SK-N-SH (cell line): ENCODE measurements at regions not wholly inside any gene's neighbourhood (a gene's known extent, or its start where the extent isn't known, plus 50 kb on each side); places are given as distances from the start of the nearest gene placed in this dataset.

Experiments used
- CTCF ChIA-PET: fragments of 300-600, 350-600 bp; formaldehyde crosslinking; extraction: SDS; loops from one replicate; lab custom pipeline; 2021; lab: Yijun Ruan, JAX
- POLR2A ChIA-PET: fragments of 350-600 bp; sonication (Branson Sonifier 250); formaldehyde crosslinking; extraction: SDS; loops from one replicate; lab custom pipeline; 2020; ENCODE audit warnings: antibody characterized with exemption, inconsistent platforms; lab: Yijun Ruan, JAX
- DNase-seq: peaks from one replicate; pipeline ENCODE4 v3.0.0; 2012
- H2AFZ ChIP-seq: fragments of 200-600 bp; sonication (generic); 2 replicates; pipeline ENCODE4 v1.8.1; 2016; ENCODE audit warnings: antibody characterized with exemption, mild to moderate bottlenecking, low read depth
- H3F3A ChIP-seq: fragments of 200-600 bp; sonication (generic); replicated peaks from 2 replicates; pipeline ENCODE3; 2016; ENCODE audit warnings: antibody characterized with exemption, mild to moderate bottlenecking; ENCODE audit not compliant: insufficient read depth
- H3K27ac ChIP-seq, 2 experiments: fragments of 200-500 bp in 1 of 2; fragments of 200-600 bp in 1 of 2; sonication (Bioruptor generic) in 1 of 2; sonication (generic), shearing (Covaris generic) in 1 of 2; 2 replicates each; pipeline versions ENCODE4 v1.5.1 to v1.6.1; 2014 to 2016; ENCODE audit warnings: low read depth in 2 of 2, inconsistent platforms in 1 of 2, low read length in 1 of 2, mild to moderate bottlenecking in 1 of 2, mixed read lengths in 1 of 2
- H3K27me3 ChIP-seq: fragments of 200-600 bp; sonication (generic), shearing (Covaris generic); 2 replicates; pipeline ENCODE4 v1.6.1; 2016; ENCODE audit warnings: mixed run types; ENCODE audit not compliant: insufficient read depth
- H3K36me3 ChIP-seq, 2 experiments: fragments of 200-500 bp in 1 of 2; fragments of 200-600 bp in 1 of 2; sonication (Bioruptor generic) in 1 of 2; sonication (generic) in 1 of 2; replicated peaks in 1 of 2; 2 replicates each; pipeline versions ENCODE3 to v1.5.1; 2014 to 2016; ENCODE audit warnings: low read length in 1 of 2, mild to moderate bottlenecking in 1 of 2; ENCODE audit not compliant: insufficient read depth in 2 of 2, control insufficient read depth in 1 of 2
- H3K4me1 ChIP-seq, 2 experiments: fragments of 200-500 bp in 1 of 2; fragments of 200-600 bp in 1 of 2; sonication (Bioruptor generic) in 1 of 2; sonication (generic), shearing (Covaris generic) in 1 of 2; 2 replicates each; pipeline versions ENCODE4 v1.5.1 to v1.6.1; 2014 to 2016; ENCODE audit warnings: low read depth in 1 of 2, low read length in 1 of 2, mixed run types in 1 of 2; ENCODE audit not compliant: insufficient read depth in 2 of 2, control insufficient read depth in 1 of 2
- H3K4me2 ChIP-seq: fragments of 200-600 bp; sonication (generic), shearing (Covaris generic); 2 replicates; pipeline ENCODE4 v1.6.1; 2017; ENCODE audit warnings: mixed run types
- H3K4me3 ChIP-seq, 2 experiments: fragments of 200-500 bp in 1 of 2; fragments of 200-600 bp in 1 of 2; sonication (Bioruptor generic) in 1 of 2; sonication (generic), shearing (Covaris generic) in 1 of 2; 2 replicates each; pipeline versions ENCODE4 v1.5.1 to v1.8.1; 2014 to 2016; ENCODE audit warnings: low read depth in 2 of 2, inconsistent platforms in 1 of 2, low read length in 1 of 2, mild to moderate bottlenecking in 1 of 2, mixed read lengths in 1 of 2, moderate library complexity in 1 of 2
- H3K79me2 ChIP-seq: fragments of 200-600 bp; sonication (generic); 2 replicates; pipeline ENCODE4 v1.8.1; 2017; ENCODE audit warnings: mild to moderate bottlenecking; ENCODE audit not compliant: insufficient read depth
- H3K9ac ChIP-seq: fragments of 200-600 bp; sonication (generic); 2 replicates; pipeline ENCODE4 v1.6.1; 2017; ENCODE audit warnings: mixed run types
- H3K9me2 ChIP-seq: fragments of 200-600 bp; sonication (generic); 2 replicates; pipeline ENCODE4 v1.6.1; 2017; ENCODE audit warnings: mixed run types
- H3K9me3 ChIP-seq: fragments of 200-600 bp; sonication (generic); 2 replicates; pipeline ENCODE4 v1.6.1; 2017; ENCODE audit warnings: mixed run types, mild to moderate bottlenecking, moderate library complexity
- H4K20me1 ChIP-seq: fragments of 200-600 bp; sonication (generic); 2 replicates; pipeline ENCODE4 v1.6.1; 2017; ENCODE audit warnings: mild to moderate bottlenecking, mixed run types; ENCODE audit not compliant: insufficient read depth
- CHD2 ChIP-seq: fragments of 150-350 bp; IDR thresholded peaks from 2 replicates; pipeline ENCODE4 v1.6.1; 2018; ENCODE audit warnings: low read length; ENCODE audit not compliant: partially characterized antibody
- ELF1 ChIP-seq: IDR thresholded peaks from 2 replicates; pipeline ENCODE4 v1.4.0; 2012
- EP300 ChIP-seq, 2 experiments: IDR thresholded peaks; 2 replicates each; pipeline versions ENCODE4 v1.4.0 to v1.6.1; 2012; ENCODE audit warnings: borderline replicate concordance in 1 of 2, low read depth in 1 of 2, low read length in 1 of 2
- EZH2phosphoT487 ChIP-seq: fragments of 200-600 bp; sonication (generic); IDR thresholded peaks from 2 replicates; pipeline ENCODE4 v1.6.1; 2017; ENCODE audit warnings: low read depth, mixed run types, mild to moderate bottlenecking, antibody characterized with exemption, moderate library complexity, borderline replicate concordance
- FOSL2 ChIP-seq: IDR thresholded peaks from 2 replicates; pipeline ENCODE4 v1.4.0; 2012; ENCODE audit warnings: low read depth, mild to moderate bottlenecking, moderate library complexity, borderline replicate concordance
- FOXJ3 ChIP-seq: sonication (generic); formaldehyde crosslinking; IDR thresholded peaks from 2 replicates; pipeline ENCODE4 v1.5.1; 2020; ENCODE audit warnings: mild to moderate bottlenecking, missing genetic modification reagents
- FOXM1 ChIP-seq: IDR thresholded peaks from 2 replicates; pipeline ENCODE4 v1.4.0; 2012; ENCODE audit warnings: low read depth, mild to moderate bottlenecking
- GABPA ChIP-seq: IDR thresholded peaks from 2 replicates; pipeline ENCODE4 v1.4.0; 2012; ENCODE audit warnings: low read depth, mild to moderate bottlenecking
- GATA2 ChIP-seq: sonication (generic); formaldehyde crosslinking; IDR thresholded peaks from 2 replicates; pipeline ENCODE4 v1.5.0; 2020; ENCODE audit warnings: mild to moderate bottlenecking, missing genetic modification reagents
- JUND ChIP-seq: IDR thresholded peaks from 2 replicates; pipeline ENCODE4 v1.4.0; 2012
- MEF2A ChIP-seq: IDR thresholded peaks from 2 replicates; pipeline ENCODE4 v1.4.0; 2012; ENCODE audit warnings: low read depth, borderline replicate concordance
- MXI1 ChIP-seq: IDR thresholded peaks from 2 replicates; pipeline ENCODE4 v1.6.1; 2012; ENCODE audit warnings: mild to moderate bottlenecking, low read depth, low read length, improper control_type of control experiment
- NFIC ChIP-seq: IDR thresholded peaks from 2 replicates; pipeline ENCODE4 v1.4.0; 2012; ENCODE audit warnings: borderline replicate concordance
- POLR2AphosphoS5 ChIP-seq: IDR thresholded peaks from 2 replicates; pipeline ENCODE4 v1.6.1; 2012; ENCODE audit warnings: low read depth, low read length
- RFX5 ChIP-seq: IDR thresholded peaks from 2 replicates; pipeline ENCODE4 v1.6.1; 2012; ENCODE audit warnings: mild to moderate bottlenecking, improper control_type of control experiment, low read length
- RXRA ChIP-seq: IDR thresholded peaks from 2 replicates; pipeline ENCODE4 v1.4.0; 2012; ENCODE audit warnings: low read depth, mild to moderate bottlenecking, borderline replicate concordance
- SIN3A ChIP-seq: IDR thresholded peaks from 2 replicates; pipeline ENCODE4 v1.6.1; 2012; ENCODE audit warnings: low read depth, mild to moderate bottlenecking, low read length, moderate library complexity, borderline replicate concordance
- TAF1 ChIP-seq: IDR thresholded peaks from 2 replicates; pipeline ENCODE4 v1.6.1; 2012; ENCODE audit warnings: low read depth, mild to moderate bottlenecking, low read length, moderate library complexity, borderline replicate concordance
- TCF12 ChIP-seq: IDR thresholded peaks from 2 replicates; pipeline ENCODE4 v1.4.0; 2012
- TEAD4 ChIP-seq: IDR thresholded peaks from 2 replicates; pipeline ENCODE4 v1.4.0; 2012; ENCODE audit warnings: mild to moderate bottlenecking, borderline replicate concordance; ENCODE audit not compliant: insufficient read depth
- YY1 ChIP-seq: IDR thresholded peaks from 2 replicates; pipeline ENCODE4 v1.4.0; 2012; ENCODE audit warnings: low read depth, mild to moderate bottlenecking
- WGBS: methylation state at CpG from one replicate; pipeline ENCODE4 v1.1.6; 2017; ENCODE audit warnings: low lambda C conversion rate; 5-methylcytosine and 5-hydroxymethylcytosine counted together
- TF ChIP-seq, protein P1 (sequence below): IDR thresholded peaks from 2 replicates; pipeline ENCODE4 v1.4.0; 2012; ENCODE audit warnings: low read depth, borderline replicate concordance
- TF ChIP-seq, protein P2 (sequence below): fragments of 200-600 bp; sonication (generic); IDR thresholded peaks from 2 replicates; pipeline ENCODE4 v1.6.1; 2017; ENCODE audit warnings: antibody characterized with exemption, mild to moderate bottlenecking, moderate library complexity
- TF ChIP-seq, protein P3 (sequence below): IDR thresholded peaks from 2 replicates; pipeline ENCODE4 v1.6.1; 2012; ENCODE audit warnings: mild to moderate bottlenecking, low read depth, low read length, moderate library complexity

DNA sequence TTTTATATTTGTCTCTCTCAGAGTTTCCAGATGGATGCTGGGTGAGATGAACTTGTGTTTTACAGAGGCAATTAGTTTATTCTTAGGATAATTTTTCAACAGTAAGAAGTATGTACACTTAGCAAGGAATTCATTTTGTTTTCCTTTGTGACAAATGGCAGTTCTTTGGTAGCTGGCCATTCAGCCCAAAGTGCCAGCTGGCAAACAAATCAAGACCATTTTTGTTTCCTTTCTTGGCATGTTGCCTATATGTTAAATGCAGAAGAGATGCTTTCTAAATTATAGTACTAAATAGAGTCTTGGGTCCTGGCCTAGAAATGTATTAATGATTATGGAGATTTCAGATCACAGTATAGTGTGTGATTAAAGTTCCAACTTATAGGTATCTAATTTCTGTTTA is 337.1 kb downstream of the CNTNAP4 start:
- CTCF ChIA-PET = interaction anchor here (1.6 kb wide), 1 partner anchor 9 kb away, joined by 5 read pairs; no protein-coding TSS in a partner anchor
- no peaks in the 10 kb centered on the region; a peak in 1 of 4 replicates for H3K4me1 ChIP-seq
- no peaks in the 10 kb centered on the region for H3K9me3 ChIP-seq
- no peaks in the 10 kb centered on the region for H3K27me3 ChIP-seq
- TF ChIP-seq MEF2A (no peak), TEAD4 (no peak), NFIC (no peak), POLR2AphosphoS5 (no peak)
- TF ChIP-seq, protein P1, sequence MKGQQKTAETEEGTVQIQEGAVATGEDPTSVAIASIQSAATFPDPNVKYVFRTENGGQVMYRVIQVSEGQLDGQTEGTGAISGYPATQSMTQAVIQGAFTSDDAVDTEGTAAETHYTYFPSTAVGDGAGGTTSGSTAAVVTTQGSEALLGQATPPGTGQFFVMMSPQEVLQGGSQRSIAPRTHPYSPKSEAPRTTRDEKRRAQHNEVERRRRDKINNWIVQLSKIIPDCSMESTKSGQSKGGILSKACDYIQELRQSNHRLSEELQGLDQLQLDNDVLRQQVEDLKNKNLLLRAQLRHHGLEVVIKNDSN = no peak
- H2AFZ ChIP-seq = no peak overlapping the region
- no peak overlapping the region for H3K4me2 ChIP-seq
- H3K9ac ChIP-seq = no peak overlapping the region
- H3K79me2 ChIP-seq = no peaks in the 10 kb centered on the region
- H3K4me3 ChIP-seq = no peak overlapping the region
- no peaks in the 10 kb centered on the region for H3K9me2 ChIP-seq
- H3K36me3 ChIP-seq = no peaks in the 10 kb centered on the region
- H3F3A ChIP-seq = no peaks in the 10 kb centered on the region
- H4K20me1 ChIP-seq = no peaks in the 10 kb centered on the region
- POLR2A ChIA-PET = no interaction called here
- peak overlapping the region in 1 of 2 experiments; percentile 28; a peak in 1 of 4 replicates for H3K27ac ChIP-seq
- peak; percentile 17 for DNase-seq

DNA sequence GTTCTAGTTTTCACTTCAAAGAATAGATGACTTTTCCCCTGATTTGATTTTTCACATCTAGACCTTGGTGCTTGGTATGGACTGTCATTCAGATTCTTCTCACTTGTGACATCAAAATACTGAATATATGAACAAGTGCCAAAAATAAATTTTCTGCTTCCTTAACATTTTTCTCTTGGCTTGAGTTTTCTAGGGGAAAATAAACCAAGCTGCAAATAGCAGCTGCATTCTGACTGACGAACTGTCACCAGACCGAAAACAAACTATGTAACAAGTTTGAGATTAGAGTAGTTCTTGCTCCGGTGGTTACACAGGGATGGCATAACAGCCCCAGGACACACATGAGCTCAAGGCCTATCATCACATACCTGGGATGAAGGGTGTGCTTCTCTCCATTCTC is 345.7 kb downstream of the CNTNAP4 start:
- Histone ChIP-seq H4K20me1 (no peaks in the 10 kb centered on the region), H3K4me1 (no peaks in the 10 kb centered on the region), H3K4me3 (no peak overlapping the region), H3F3A (no peaks in the 10 kb centered on the region)
- no peak for TF ChIP-seq JUND
- TF ChIP-seq RFX5 = no peak
- TF ChIP-seq GATA2 (CRISPR knock-in tag) = no peak
- TF ChIP-seq SIN3A = no peak
- TF ChIP-seq, protein P1 = no peak
- TF ChIP-seq FOXJ3 (CRISPR knock-in tag) = no peak
- no peak for TF ChIP-seq MXI1
- no peak for TF ChIP-seq TCF12
- TF ChIP-seq CHD2 = no peak
- no peak for TF ChIP-seq EP300 (IDR thresholded peaks at IDR 0.05; ENCODE audit: borderline replicate concordance in 1 of 2, low read depth in 1 of 2, low read length in 1 of 2)
- no peak for TF ChIP-seq TAF1
- TF ChIP-seq, protein P2, sequence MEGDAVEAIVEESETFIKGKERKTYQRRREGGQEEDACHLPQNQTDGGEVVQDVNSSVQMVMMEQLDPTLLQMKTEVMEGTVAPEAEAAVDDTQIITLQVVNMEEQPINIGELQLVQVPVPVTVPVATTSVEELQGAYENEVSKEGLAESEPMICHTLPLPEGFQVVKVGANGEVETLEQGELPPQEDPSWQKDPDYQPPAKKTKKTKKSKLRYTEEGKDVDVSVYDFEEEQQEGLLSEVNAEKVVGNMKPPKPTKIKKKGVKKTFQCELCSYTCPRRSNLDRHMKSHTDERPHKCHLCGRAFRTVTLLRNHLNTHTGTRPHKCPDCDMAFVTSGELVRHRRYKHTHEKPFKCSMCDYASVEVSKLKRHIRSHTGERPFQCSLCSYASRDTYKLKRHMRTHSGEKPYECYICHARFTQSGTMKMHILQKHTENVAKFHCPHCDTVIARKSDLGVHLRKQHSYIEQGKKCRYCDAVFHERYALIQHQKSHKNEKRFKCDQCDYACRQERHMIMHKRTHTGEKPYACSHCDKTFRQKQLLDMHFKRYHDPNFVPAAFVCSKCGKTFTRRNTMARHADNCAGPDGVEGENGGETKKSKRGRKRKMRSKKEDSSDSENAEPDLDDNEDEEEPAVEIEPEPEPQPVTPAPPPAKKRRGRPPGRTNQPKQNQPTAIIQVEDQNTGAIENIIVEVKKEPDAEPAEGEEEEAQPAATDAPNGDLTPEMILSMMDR = no peak
- TF ChIP-seq FOXM1 = no peak
- no peak for TF ChIP-seq EZH2phosphoT487
- TF ChIP-seq, protein P3, sequence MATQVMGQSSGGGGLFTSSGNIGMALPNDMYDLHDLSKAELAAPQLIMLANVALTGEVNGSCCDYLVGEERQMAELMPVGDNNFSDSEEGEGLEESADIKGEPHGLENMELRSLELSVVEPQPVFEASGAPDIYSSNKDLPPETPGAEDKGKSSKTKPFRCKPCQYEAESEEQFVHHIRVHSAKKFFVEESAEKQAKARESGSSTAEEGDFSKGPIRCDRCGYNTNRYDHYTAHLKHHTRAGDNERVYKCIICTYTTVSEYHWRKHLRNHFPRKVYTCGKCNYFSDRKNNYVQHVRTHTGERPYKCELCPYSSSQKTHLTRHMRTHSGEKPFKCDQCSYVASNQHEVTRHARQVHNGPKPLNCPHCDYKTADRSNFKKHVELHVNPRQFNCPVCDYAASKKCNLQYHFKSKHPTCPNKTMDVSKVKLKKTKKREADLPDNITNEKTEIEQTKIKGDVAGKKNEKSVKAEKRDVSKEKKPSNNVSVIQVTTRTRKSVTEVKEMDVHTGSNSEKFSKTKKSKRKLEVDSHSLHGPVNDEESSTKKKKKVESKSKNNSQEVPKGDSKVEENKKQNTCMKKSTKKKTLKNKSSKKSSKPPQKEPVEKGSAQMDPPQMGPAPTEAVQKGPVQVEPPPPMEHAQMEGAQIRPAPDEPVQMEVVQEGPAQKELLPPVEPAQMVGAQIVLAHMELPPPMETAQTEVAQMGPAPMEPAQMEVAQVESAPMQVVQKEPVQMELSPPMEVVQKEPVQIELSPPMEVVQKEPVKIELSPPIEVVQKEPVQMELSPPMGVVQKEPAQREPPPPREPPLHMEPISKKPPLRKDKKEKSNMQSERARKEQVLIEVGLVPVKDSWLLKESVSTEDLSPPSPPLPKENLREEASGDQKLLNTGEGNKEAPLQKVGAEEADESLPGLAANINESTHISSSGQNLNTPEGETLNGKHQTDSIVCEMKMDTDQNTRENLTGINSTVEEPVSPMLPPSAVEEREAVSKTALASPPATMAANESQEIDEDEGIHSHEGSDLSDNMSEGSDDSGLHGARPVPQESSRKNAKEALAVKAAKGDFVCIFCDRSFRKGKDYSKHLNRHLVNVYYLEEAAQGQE = no peak
- TF ChIP-seq RXRA = no peak
- TF ChIP-seq GABPA = no peak
- TF ChIP-seq FOSL2 = no peak
- no peak for TF ChIP-seq YY1
- no peak for TF ChIP-seq ELF1
- TF ChIP-seq, all 33 proteins: peak for 0
- no peaks in the 10 kb centered on the region for H3K9me2 ChIP-seq
- no peaks in the 10 kb centered on the region for H3K9me3 ChIP-seq
- no peak overlapping the region for H2AFZ ChIP-seq
- no peak overlapping the region for H3K4me2 ChIP-seq
- H3K36me3 ChIP-seq = no peaks in the 10 kb centered on the region
- DNase-seq = no peak
- ChIA-PET POLR2A (no interaction called here), CTCF (no interaction called here)
- no peak overlapping the region for H3K9ac ChIP-seq
- no peaks in the 10 kb centered on the region for H3K27me3 ChIP-seq
- H3K79me2 ChIP-seq = no peaks in the 10 kb centered on the region
- WGBS = 33% methylated on average over 3 of the region's 3 CpGs
- no peak overlapping the region for H3K27ac ChIP-seq
